Spinal cord (tissue), 9 donors: ENCODE measurements at regions not wholly inside any gene's neighbourhood (a gene's known extent, or its start where the extent isn't known, plus 50 kb on each side); places are given as distances from the start of the nearest gene placed in this dataset.

Experiments used
- DNase-seq, 6 donors: peaks; one replicate each; pipeline versions ENCODE4 v3.0.0 to v3.0.0-alpha.2; 2013 to 2015; ENCODE audit warnings: low spot score in 6 of 6, low read depth in 4 of 6
- H3K27ac ChIP-seq: one replicate; pipeline ENCODE4 v1.5.1; 2013; ENCODE audit warnings: low read depth, low read length, control low read depth
- H3K27me3 ChIP-seq: one replicate; pipeline ENCODE4 v1.6.1; 2013; ENCODE audit warnings: low read length; ENCODE audit not compliant: control insufficient read depth, insufficient read depth
- H3K36me3 ChIP-seq: one replicate; pipeline ENCODE4 v1.6.1; 2013; ENCODE audit warnings: low read length; ENCODE audit not compliant: control insufficient read depth, insufficient read depth
- H3K4me1 ChIP-seq: one replicate; pipeline ENCODE4 v1.6.1; 2013; ENCODE audit warnings: low read length; ENCODE audit not compliant: control insufficient read depth, insufficient read depth
- H3K4me3 ChIP-seq: one replicate; pipeline ENCODE4 v1.5.1; 2013; ENCODE audit warnings: low read depth, low read length, control low read depth
- H3K9me3 ChIP-seq: one replicate; pipeline ENCODE4 v1.6.1; 2013; ENCODE audit warnings: low read length; ENCODE audit not compliant: control insufficient read depth, insufficient read depth
- WGBS: methylation state at CpG from one replicate; pipeline ENCODE4 v1.1.5; 2013; ENCODE audit warnings: missing lambda C conversion rate; ENCODE audit not compliant: insufficient coverage; 5-methylcytosine and 5-hydroxymethylcytosine counted together
- donor health status: healthy.

- Histone ChIP-seq H3K9me3 (no peaks in the 10 kb centered on the region), H3K27me3 (no peaks in the 10 kb centered on the region), H3K27ac (no peak overlapping the region), H3K4me1 (no peaks in the 10 kb centered on the region), H3K36me3 (no peaks in the 10 kb centered on the region), H3K4me3 (no peak overlapping the region)
- WGBS: 71% methylated on average over 2 of the region's 3 CpGs
- no peak for DNase-seq
Observed at GRCh38 chr13:67438465-67438864, 208.3 kb upstream of the PCDH9 start.

DNA sequence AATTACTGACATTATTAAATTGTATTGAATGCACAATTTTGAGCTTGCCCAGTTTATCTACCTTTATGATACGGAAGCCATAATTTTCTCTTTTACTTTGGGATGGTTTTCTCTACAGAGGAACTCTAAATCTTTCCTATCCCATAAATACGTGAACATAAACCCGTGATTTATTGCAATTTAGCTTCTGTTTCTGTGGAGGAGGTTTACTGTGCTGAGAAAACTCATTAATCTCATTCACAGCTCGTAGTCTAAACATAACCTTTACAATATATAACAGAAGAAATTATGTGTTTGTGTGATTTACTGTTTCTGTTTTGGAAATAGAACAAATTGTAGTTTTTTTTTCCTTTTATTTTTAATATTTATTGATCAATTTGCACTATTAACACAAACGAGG is 207.1 kb upstream of the PCDH9 start:
- no peak overlapping the region for H3K27ac ChIP-seq
- H3K36me3 ChIP-seq: no peaks in the 10 kb centered on the region
- no peaks in the 10 kb centered on the region for H3K9me3 ChIP-seq
- H3K27me3 ChIP-seq: no peaks in the 10 kb centered on the region
- H3K4me1 ChIP-seq: no peaks in the 10 kb centered on the region
- no CpG with 5 or more reads among the region's 5 CpGs for WGBS
- DNase-seq: peak in 1 of 6 donors; percentile 30
- H3K4me3 ChIP-seq: no peak overlapping the region

DNA sequence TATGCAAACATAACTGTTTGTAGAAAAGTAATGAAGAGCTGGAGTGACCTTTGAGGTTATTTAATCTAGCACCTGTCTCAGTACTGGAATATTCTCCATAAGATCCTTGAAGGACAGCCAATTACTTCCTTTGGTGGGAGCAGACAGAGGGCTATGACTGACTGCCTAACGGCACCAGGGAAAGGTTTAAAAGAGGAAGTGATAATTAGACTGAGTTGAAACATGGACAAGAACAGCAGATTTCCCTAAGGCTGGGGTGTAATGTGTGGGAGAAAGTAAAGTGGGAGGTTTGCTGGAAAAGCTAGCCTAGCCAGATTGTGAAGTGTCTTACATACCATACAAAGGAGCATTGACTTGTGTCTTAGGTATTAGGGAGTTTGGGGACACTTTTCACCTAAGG is 191.3 kb upstream of the PCDH9 start:
- no peaks in the 10 kb centered on the region for H3K36me3 ChIP-seq
- WGBS: 71% methylated on average over 1 of the region's 1 CpG
- H3K4me1 ChIP-seq: no peaks in the 10 kb centered on the region
- no peak overlapping the region for H3K27ac ChIP-seq
- no peaks in the 10 kb centered on the region for H3K27me3 ChIP-seq
- no peaks in the 10 kb centered on the region for H3K9me3 ChIP-seq
- H3K4me3 ChIP-seq: no peak overlapping the region
- no peak for DNase-seq

DNA sequence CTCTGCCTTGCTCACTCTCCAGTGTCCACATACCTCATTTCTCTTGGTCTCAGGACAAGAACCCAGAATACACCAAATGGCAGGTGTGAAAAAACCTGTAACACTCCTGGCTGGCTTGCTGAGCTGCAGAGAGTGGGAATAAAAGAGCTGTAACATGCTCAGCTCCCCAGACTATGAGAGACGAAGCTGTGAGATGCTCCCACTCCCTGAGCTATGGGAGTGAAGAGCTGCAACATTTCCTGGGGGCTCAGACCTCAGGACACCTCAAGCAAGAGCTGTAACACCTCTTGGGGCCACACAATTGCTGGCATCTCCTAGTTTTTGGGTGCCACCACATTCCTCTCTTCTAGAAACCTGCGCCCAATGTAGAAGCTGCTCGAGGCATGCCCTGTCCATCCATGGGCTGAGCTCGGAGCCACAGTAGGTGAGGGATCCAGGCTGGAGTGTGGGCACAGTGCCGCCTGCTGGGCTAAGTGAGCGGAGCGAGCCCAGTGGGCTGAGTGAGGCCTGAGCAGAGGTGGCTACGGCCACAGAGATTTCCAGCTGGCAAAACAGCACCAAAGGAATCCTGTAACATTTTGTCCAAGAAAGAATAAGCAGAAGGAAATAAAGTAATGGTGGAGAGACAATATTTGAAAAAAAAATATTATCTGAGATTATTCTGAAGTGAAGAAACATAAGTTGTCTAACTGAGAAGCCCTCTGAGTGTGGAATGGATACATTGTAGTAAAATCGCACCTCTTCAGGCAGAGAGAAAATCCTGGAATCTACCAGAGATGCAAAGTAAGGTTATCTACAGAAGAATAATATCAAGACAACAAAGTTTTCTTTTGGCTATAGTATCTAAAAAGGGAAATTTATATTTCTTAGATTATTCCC is 186.2 kb upstream of the PCDH9 start:
- Histone ChIP-seq H3K27ac (no peak overlapping the region), H3K9me3 (no peaks in the 10 kb centered on the region), H3K27me3 (no peaks in the 10 kb centered on the region), H3K4me3 (no peak overlapping the region), H3K36me3 (no peaks in the 10 kb centered on the region), H3K4me1 (no peaks in the 10 kb centered on the region)
- 70% methylated on average over 8 of the region's 9 CpGs for WGBS
- no peak for DNase-seq

DNA sequence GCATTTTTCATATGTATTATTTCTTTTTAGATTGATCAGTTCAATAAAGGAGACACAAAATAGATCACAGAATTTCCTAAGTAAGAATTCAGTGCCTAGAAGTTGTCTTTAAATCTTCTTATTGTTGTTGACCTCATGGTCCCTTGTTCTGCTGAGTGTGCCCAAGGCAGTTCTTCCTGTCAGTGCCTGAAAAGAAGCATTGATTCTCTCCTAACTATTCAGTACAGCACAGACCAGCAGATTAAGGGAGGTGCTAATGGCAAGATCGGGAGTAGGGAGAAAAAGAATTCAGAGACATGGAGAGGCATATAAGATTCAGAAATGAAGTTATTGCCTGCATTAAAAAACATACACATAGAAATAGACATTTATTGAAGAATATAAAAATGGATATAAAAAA is 180.5 kb upstream of the PCDH9 start:
- no CpG with 5 or more reads among the region's 1 CpG for WGBS
- Histone ChIP-seq H3K4me1 (no peaks in the 10 kb centered on the region), H3K36me3 (no peaks in the 10 kb centered on the region), H3K9me3 (no peaks in the 10 kb centered on the region), H3K27ac (no peak overlapping the region), H3K27me3 (no peaks in the 10 kb centered on the region), H3K4me3 (no peak overlapping the region)
- peak in 2 of 6 donors; percentile 34 to 44 for DNase-seq

DNA sequence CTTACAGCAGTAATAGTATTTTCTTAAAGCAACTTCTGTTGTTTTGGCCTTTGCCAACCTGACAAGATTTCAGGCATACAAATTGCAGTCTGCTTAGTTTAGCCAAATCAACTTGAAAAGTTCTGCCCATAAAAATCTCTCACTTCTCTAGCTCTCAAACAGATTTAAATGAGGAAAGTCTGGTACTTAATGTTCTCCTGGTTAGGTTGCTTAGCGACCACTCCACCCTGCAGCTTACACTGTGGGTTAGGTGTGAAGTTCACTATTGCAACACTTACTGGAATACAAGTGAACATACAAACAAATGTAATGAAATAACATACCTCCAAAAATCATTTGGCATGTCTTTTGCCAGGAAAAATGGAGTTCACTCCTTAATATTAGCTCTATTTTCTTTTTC is 178.7 kb upstream of the PCDH9 start:
- Histone ChIP-seq H3K36me3 (no peaks in the 10 kb centered on the region), H3K27ac (peak overlapping the region; percentile 29), H3K9me3 (no peaks in the 10 kb centered on the region), H3K4me3 (no peak overlapping the region), H3K4me1 (no peaks in the 10 kb centered on the region), H3K27me3 (no peaks in the 10 kb centered on the region)
- no CpG with 5 or more reads among the region's 1 CpG for WGBS
- peak in 5 of 6 donors; percentile 28 to 82 (median 52) for DNase-seq

- no peak for DNase-seq
- no peak overlapping the region for H3K27ac ChIP-seq
- H3K4me1 ChIP-seq: no peaks in the 10 kb centered on the region
- no peak overlapping the region for H3K4me3 ChIP-seq
- H3K9me3 ChIP-seq: no peaks in the 10 kb centered on the region
- WGBS: 100% methylated on average over 5 of the region's 7 CpGs
- no peaks in the 10 kb centered on the region for H3K27me3 ChIP-seq
- H3K36me3 ChIP-seq: no peaks in the 10 kb centered on the region
Observed at GRCh38 chr13:67402546-67402945, 172.4 kb upstream of the PCDH9 start.

- Histone ChIP-seq H3K27ac (no peak overlapping the region), H3K9me3 (no peaks in the 10 kb centered on the region), H3K4me3 (no peak overlapping the region), H3K4me1 (no peaks in the 10 kb centered on the region), H3K27me3 (no peaks in the 10 kb centered on the region), H3K36me3 (no peaks in the 10 kb centered on the region)
- DNase-seq: no peak
- no CpG with 5 or more reads among the region's 1 CpG for WGBS
Observed at GRCh38 chr13:67395577-67395976, 165.4 kb upstream of the PCDH9 start.

DNA sequence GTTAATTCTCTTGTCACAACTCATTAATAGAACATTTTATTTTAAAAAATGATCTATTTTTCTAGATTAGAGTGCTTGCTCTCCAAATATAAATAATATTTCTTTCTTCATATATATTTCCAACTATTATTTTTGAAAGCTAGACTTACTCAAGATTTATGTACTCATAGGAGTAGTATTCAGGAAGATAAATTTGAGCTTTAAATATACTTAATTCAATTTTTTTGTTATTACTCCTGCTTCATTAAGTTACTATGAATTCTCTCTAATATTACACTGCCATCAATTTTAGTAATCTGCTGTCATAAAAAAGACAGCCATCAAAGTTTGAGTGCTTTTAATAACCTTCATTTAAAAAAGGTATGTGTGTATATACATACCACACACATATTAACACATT is 161.9 kb upstream of the PCDH9 start:
- no peaks in the 10 kb centered on the region for H3K4me1 ChIP-seq
- no peaks in the 10 kb centered on the region for H3K27me3 ChIP-seq
- no peak overlapping the region for H3K4me3 ChIP-seq
- no peaks in the 10 kb centered on the region for H3K36me3 ChIP-seq
- no peak for DNase-seq
- no peaks in the 10 kb centered on the region for H3K9me3 ChIP-seq
- no peak overlapping the region for H3K27ac ChIP-seq

- DNase-seq: no peak
- Histone ChIP-seq H3K36me3 (no peaks in the 10 kb centered on the region), H3K9me3 (no peaks in the 10 kb centered on the region), H3K27ac (no peak overlapping the region), H3K4me3 (no peak overlapping the region), H3K27me3 (no peaks in the 10 kb centered on the region), H3K4me1 (no peaks in the 10 kb centered on the region)
- WGBS: no CpG with 5 or more reads among the region's 2 CpGs
Observed at GRCh38 chr13:67390462-67391086, 160.4 kb upstream of the PCDH9 start.
